ENCODE measurements at regions not wholly inside any gene's neighbourhood (a gene's known extent, or its start where the extent isn't known, plus 50 kb on each side); places are given as distances from the start of the nearest gene placed in this dataset.
"Not testable (repeated sequence)": the region's sequence is repeated elsewhere in the genome, so short reads cannot be mapped to it uniquely, and the experiment has no call there.

DNA sequence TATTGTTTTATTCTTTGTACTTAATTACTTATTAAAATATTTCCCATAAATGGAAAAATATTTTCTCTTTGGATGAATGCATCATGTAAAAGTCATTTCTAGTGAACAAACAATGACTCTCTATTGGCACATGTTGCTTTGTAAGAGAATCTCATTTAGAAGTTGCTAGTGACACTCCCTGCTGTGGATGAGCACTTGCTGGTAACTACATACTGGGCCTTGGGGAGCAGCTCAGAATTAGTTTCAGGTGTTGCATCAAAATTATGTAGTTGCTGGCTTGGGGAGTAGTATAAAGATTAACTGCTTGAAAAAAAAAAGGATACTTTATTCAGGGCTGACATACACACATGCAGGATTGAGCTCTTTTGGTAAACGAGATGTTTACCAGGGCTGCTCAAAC is 80.3 kb upstream of the KCNAB1 start:
- H3K4me3 ChIP-seq, result no peak overlapping the region
- H3K27me3 ChIP-seq, result no peaks in the 10 kb centered on the region
- H3K9me3 ChIP-seq (ENCODE audit: low read depth), result no peaks in the 10 kb centered on the region
- no peaks in the 10 kb centered on the region for H3K36me3 ChIP-seq
- H3K27ac Mint-ChIP-seq, result no peak overlapping the region
- no peak overlapping the region for H3K9ac ChIP-seq
- no peaks in the 10 kb centered on the region for H4K20me1 ChIP-seq (ENCODE audit: low read depth)
- H3F3A ChIP-seq (ENCODE audit: low read depth), result no peaks in the 10 kb centered on the region
- no peak for TF ChIP-seq EZH2phosphoT487 (IDR thresholded peaks at IDR 0.05)
- H3K4me2 ChIP-seq, result no peak overlapping the region
- H3K4me1 Mint-ChIP-seq, result peaks cover 8% of the 10 kb centered on the region
- peaks cover 10% of the 10 kb centered on the region for H3K27me3 Mint-ChIP-seq (ENCODE audit: insufficient read depth, low read depth)
- H3K27ac ChIP-seq, result no peak overlapping the region
- H3K4me3 Mint-ChIP-seq, result no peak overlapping the region
- no peak for DNase-seq (ENCODE audit: low spot score)
- H3K9me3 Mint-ChIP-seq, result no peaks in the 10 kb centered on the region
- H3K4me1 ChIP-seq, result peaks cover 12% of the 10 kb centered on the region
- H3K36me3 Mint-ChIP-seq, result no peaks in the 10 kb centered on the region
- no peaks in the 10 kb centered on the region for H3K79me2 ChIP-seq (ENCODE audit: low read depth)
- no peak overlapping the region for H2AFZ ChIP-seq (replicated peaks)

GRCh38 chr3:156041216-156041841 is 79.0 kb upstream of the KCNAB1 start:
- H3K4me2 ChIP-seq; H3K4me1 Mint-ChIP-seq; H2AFZ ChIP-seq (replicated peaks); DNase-seq (ENCODE audit: low spot score); H3K27ac Mint-ChIP-seq; H3K27ac ChIP-seq; H3K9ac ChIP-seq; H3K9me3 Mint-ChIP-seq; H3K4me3 Mint-ChIP-seq; H4K20me1 ChIP-seq (ENCODE audit: low read depth); H3F3A ChIP-seq (ENCODE audit: low read depth); H3K36me3 ChIP-seq; H3K27me3 ChIP-seq; H3K4me3 ChIP-seq; H3K36me3 Mint-ChIP-seq; H3K27me3 Mint-ChIP-seq (ENCODE audit: insufficient read depth, low read depth); H3K79me2 ChIP-seq (ENCODE audit: low read depth); H3K9me3 ChIP-seq (ENCODE audit: low read depth): not testable (repeated sequence)
- peaks cover 10% of the 10 kb centered on the region for H3K4me1 ChIP-seq

DNA sequence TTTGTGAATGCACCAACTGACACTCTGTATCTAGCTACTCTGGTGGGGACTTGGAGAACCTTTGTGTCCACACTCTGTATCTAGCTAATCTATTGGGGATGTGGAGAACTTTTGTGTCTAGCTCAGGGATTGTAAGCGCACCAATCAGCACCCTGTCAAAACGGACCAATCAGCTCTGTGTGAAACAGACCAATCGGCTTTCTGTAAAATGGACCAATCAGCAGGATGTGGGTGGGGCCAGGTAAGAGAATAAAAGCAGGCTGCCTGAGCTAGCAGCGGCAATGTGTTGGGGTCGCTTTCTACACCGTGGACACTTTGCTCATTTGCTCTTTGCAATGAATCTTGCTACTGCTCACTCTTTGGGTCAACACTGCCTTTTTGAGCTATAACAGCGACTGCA is 78.5 kb upstream of the KCNAB1 start:
- not testable (repeated sequence) for H3K4me3 Mint-ChIP-seq; H3K79me2 ChIP-seq (ENCODE audit: low read depth); H3K27ac Mint-ChIP-seq; H3K27me3 Mint-ChIP-seq (ENCODE audit: insufficient read depth, low read depth); H3K36me3 Mint-ChIP-seq; H3K4me2 ChIP-seq; H3K9me3 ChIP-seq (ENCODE audit: low read depth); H3K4me1 Mint-ChIP-seq; H3K27ac ChIP-seq; H3K9ac ChIP-seq; DNase-seq (ENCODE audit: low spot score); H3K9me3 Mint-ChIP-seq; H3K27me3 ChIP-seq; H3F3A ChIP-seq (ENCODE audit: low read depth); H3K36me3 ChIP-seq; H3K4me1 ChIP-seq; H3K4me3 ChIP-seq; H4K20me1 ChIP-seq (ENCODE audit: low read depth); H2AFZ ChIP-seq (replicated peaks)

- H4K20me1 ChIP-seq (ENCODE audit: low read depth); H3K4me3 ChIP-seq; H3K36me3 ChIP-seq; H3K79me2 ChIP-seq (ENCODE audit: low read depth); H3K9me3 Mint-ChIP-seq; H3K4me1 Mint-ChIP-seq; H3K9ac ChIP-seq; H3K36me3 Mint-ChIP-seq; H3K4me2 ChIP-seq; H3K27ac Mint-ChIP-seq; H3F3A ChIP-seq (ENCODE audit: low read depth); H3K27me3 ChIP-seq; H3K27ac ChIP-seq; H3K9me3 ChIP-seq (ENCODE audit: low read depth); H3K4me1 ChIP-seq; H3K4me3 Mint-ChIP-seq; H3K27me3 Mint-ChIP-seq (ENCODE audit: insufficient read depth, low read depth): not testable (repeated sequence)
- TF ChIP-seq, protein P1, sequence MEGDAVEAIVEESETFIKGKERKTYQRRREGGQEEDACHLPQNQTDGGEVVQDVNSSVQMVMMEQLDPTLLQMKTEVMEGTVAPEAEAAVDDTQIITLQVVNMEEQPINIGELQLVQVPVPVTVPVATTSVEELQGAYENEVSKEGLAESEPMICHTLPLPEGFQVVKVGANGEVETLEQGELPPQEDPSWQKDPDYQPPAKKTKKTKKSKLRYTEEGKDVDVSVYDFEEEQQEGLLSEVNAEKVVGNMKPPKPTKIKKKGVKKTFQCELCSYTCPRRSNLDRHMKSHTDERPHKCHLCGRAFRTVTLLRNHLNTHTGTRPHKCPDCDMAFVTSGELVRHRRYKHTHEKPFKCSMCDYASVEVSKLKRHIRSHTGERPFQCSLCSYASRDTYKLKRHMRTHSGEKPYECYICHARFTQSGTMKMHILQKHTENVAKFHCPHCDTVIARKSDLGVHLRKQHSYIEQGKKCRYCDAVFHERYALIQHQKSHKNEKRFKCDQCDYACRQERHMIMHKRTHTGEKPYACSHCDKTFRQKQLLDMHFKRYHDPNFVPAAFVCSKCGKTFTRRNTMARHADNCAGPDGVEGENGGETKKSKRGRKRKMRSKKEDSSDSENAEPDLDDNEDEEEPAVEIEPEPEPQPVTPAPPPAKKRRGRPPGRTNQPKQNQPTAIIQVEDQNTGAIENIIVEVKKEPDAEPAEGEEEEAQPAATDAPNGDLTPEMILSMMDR (IDR thresholded peaks at IDR 0.05), result peak; percentile 87
- peak overlapping the region; percentile 79 for H2AFZ ChIP-seq (replicated peaks)
- DNase-seq (ENCODE audit: low spot score), result peak; percentile 36
Measured at GRCh38 chr3:156043832-156044633, 76.3 kb upstream of the KCNAB1 start.

GRCh38 chr3:156044634-156044975 is 75.8 kb upstream of the KCNAB1 start:
- Histone ChIP-seq H3K9ac (no peak overlapping the region), H4K20me1 (ENCODE audit: low read depth) (no peaks in the 10 kb centered on the region), H3F3A (ENCODE audit: low read depth) (no peaks in the 10 kb centered on the region), H3K4me3 (no peak overlapping the region), H2AFZ (replicated peaks) (peak overlapping the region; percentile 29), H3K4me1 (no peaks in the 10 kb centered on the region), H3K4me2 (no peak overlapping the region), H3K27ac (no peak overlapping the region), H3K9me3 (ENCODE audit: low read depth) (no peaks in the 10 kb centered on the region), H3K79me2 (ENCODE audit: low read depth) (no peaks in the 10 kb centered on the region), H3K27me3 (no peaks in the 10 kb centered on the region), H3K36me3 (no peaks in the 10 kb centered on the region)
- H3K36me3 Mint-ChIP-seq, result no peaks in the 10 kb centered on the region
- H3K4me1 Mint-ChIP-seq, result no peaks in the 10 kb centered on the region
- peaks cover 8% of the 10 kb centered on the region for H3K27me3 Mint-ChIP-seq (ENCODE audit: insufficient read depth, low read depth)
- DNase-seq (ENCODE audit: low spot score), result no peak
- no peak overlapping the region for H3K4me3 Mint-ChIP-seq
- TF ChIP-seq, protein P1 (IDR thresholded peaks at IDR 0.05), result no peak
- TF ChIP-seq EZH2 (IDR thresholded peaks at IDR 0.05) (no peak), EZH2phosphoT487 (IDR thresholded peaks at IDR 0.05) (no peak)
- H3K9me3 Mint-ChIP-seq, result no peaks in the 10 kb centered on the region
- no peak overlapping the region for H3K27ac Mint-ChIP-seq

DNA sequence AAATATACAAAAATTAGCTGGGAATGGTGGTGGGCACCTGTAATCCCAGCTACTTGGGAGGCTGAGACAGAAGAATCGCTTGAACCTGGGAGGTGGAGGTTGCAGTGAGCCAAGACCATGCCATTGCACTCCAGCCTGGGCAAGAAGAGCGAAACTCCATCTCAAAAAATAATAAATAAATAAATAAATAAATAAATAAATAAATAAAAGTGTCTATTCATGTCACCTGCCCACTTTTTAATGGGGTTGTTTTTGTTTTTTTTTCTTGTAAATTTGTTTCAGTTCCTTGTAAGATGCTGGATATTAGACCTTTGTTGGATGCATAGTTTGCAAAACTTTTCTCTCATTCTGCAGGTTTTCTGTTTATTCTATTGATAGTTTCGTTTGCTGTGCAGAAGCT is 71.9 kb upstream of the KCNAB1 start:
- not testable (repeated sequence) for H3K4me1 ChIP-seq; H3K27me3 Mint-ChIP-seq (ENCODE audit: insufficient read depth, low read depth)

More for the DNA sequence above, 71.9 kb upstream of the KCNAB1 start:
- H2AFZ ChIP-seq (replicated peaks); H3K36me3 Mint-ChIP-seq; H3K4me3 ChIP-seq; H3K36me3 ChIP-seq; H3K4me2 ChIP-seq; H3K27me3 ChIP-seq; H3K79me2 ChIP-seq (ENCODE audit: low read depth); H4K20me1 ChIP-seq (ENCODE audit: low read depth); H3K27ac Mint-ChIP-seq; H3K4me1 Mint-ChIP-seq; H3K4me3 Mint-ChIP-seq; DNase-seq (ENCODE audit: low spot score); H3K27ac ChIP-seq; H3K9ac ChIP-seq; H3F3A ChIP-seq (ENCODE audit: low read depth); H3K9me3 ChIP-seq (ENCODE audit: low read depth): not testable (repeated sequence)
- H3K9me3 Mint-ChIP-seq, result peaks cover 18% of the 10 kb centered on the region
